T1000 (cell line): ENCODE measurements at regions not wholly inside any gene's neighbourhood (a gene's known extent, or its start where the extent isn't known, plus 50 kb on each side); places are given as distances from the start of the nearest gene placed in this dataset.

Experiments
- DNase-seq: peaks from one replicate; lab custom pipeline; 2025; ENCODE audit warnings: mixed read lengths; lab: John Stamatoyannopoulos, UW

- DNase-seq = no peak
Observed at GRCh38 chr5:23367874-23368273, 139.5 kb upstream of the PRDM9 start.

GRCh38 chr5:23353286-23353685 lies 154.1 kb upstream of the PRDM9 start:
- DNase-seq = no peak

GRCh38 chr5:23352446-23352845 lies 155.0 kb upstream of the PRDM9 start:
- no peak for DNase-seq

- no peak for DNase-seq
Observed at GRCh38 chr5:23343121-23343520, 164.3 kb upstream of the PRDM9 start.

- DNase-seq = no peak
Observed at GRCh38 chr5:23332650-23333251, 174.7 kb upstream of the PRDM9 start.

GRCh38 chr5:23330726-23331125 lies 176.7 kb upstream of the PRDM9 start:
- DNase-seq = no peak

GRCh38 chr5:23319901-23320300 lies 187.5 kb upstream of the PRDM9 start:
- DNase-seq = no peak

- no peak for DNase-seq
Observed at GRCh38 chr5:23318960-23319359, 188.4 kb upstream of the PRDM9 start.

- DNase-seq = no peak
Observed at GRCh38 chr5:23318166-23318565, 189.2 kb upstream of the PRDM9 start.

DNA sequence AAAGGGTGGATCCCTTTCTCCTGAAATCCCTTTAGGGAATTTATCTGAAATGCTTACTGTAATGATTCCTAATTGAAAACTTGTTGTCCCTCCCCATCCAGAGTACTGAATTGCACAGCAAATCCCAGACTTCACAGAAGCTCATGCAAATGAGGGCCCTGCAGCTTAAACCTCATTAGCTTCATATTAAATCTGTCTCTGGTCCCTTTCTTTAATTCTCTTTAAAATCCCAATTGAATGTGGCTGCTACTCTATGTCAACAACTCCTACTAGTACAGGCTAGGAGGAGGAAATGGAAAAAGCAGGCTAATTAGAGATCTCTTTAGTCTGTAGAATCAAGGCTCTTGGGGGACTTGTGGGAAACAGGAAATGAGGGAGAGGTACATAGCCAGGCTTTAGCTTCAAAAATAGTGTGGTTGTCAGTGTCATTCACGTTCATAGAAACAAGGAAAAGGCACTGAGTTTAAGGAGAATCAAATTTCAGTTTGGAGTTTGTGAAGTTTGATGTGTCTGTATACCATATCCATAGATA lies 191.3 kb upstream of the PRDM9 start:
- no peak for DNase-seq

DNA sequence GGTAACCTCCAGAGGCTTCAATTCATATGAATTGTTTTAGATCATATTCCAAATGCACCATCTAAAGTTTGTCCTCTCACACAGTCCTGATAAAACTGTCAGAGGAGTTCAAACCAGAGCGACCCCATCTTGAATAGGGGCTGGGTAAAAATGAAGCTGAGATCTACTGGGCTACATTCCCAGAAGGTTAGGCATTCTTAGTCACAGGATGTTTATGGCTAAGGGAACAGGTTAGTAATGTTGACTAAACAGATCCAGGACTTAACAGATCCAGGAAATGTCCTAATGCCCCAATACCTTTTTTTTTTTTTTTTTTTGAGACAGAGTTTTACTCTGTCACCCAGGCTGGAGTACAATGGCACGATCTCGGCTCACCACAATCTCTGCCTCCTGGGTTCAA lies 192.6 kb upstream of the PRDM9 start:
- no peak for DNase-seq

- no peak for DNase-seq
Observed at GRCh38 chr5:23305055-23305454, 202.4 kb upstream of the PRDM9 start.

DNA sequence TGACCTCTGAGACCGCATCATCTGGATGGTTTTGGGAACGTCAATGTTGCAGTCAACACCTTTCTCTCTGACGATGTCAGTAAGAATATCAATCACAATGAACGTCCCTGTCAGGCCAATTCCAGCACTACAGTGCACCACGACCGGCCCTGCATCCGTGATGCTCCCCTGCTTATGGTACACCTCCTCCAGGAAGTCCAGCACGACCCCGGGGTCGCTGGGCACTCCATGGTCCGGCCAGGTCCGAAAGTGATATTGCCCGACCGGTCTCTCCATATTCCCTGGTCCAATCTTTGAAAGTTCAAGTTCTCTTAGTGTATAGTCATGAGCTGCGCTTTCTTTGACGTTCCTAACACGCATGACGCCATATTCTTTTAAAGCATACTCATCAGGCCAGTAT lies 203.6 kb upstream of the PRDM9 start:
- DNase-seq = no peak

DNA sequence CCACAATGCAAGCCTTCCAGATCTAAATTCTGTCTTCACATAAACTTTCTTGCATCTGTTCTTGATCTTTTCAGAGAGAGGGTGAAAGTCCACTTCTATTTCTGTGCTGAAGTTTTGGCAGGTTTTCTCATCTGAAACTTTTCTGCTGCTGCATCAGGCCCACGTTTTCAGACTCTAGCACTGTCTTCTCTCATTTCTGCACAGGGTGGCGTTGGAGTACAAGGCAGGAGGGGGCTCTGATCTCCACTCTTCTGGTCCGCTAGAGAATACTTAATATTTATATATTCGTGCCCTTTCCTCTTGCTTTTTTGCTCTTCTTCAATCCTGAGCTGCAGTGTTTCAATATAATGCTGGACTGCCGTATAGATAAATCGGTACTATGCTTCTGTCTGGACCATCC lies 204.0 kb upstream of the PRDM9 start:
- no peak for DNase-seq

DNA sequence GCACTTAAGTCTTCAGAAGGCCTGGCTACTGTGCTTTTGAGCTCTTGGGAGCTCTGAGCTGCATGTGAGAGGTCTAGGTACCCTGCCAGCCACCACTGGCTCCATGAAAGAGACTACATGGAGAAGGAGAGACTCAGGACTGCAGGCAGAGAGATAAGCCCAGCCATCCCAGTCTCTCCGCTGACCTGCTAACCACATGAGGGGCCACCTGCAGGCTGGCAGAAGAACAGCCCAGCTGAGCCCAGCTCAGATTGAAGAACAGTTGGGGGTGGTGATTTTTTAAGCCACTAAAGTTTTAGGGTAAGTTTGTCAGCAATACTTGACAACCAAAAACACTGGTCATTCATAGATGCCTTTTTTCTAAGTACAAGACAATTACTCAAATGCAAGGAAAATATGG lies 205.0 kb upstream of the PRDM9 start:
- DNase-seq = no peak

GRCh38 chr5:23289162-23289561 lies 218.2 kb upstream of the PRDM9 start:
- DNase-seq = no peak

GRCh38 chr5:23284656-23285055 lies 222.8 kb upstream of the PRDM9 start:
- DNase-seq = no peak

- no peak for DNase-seq
Observed at GRCh38 chr5:23274171-23274570, 233.2 kb upstream of the PRDM9 start.

- DNase-seq = no peak
Observed at GRCh38 chr5:23269981-23270380, 237.4 kb upstream of the PRDM9 start.

DNA sequence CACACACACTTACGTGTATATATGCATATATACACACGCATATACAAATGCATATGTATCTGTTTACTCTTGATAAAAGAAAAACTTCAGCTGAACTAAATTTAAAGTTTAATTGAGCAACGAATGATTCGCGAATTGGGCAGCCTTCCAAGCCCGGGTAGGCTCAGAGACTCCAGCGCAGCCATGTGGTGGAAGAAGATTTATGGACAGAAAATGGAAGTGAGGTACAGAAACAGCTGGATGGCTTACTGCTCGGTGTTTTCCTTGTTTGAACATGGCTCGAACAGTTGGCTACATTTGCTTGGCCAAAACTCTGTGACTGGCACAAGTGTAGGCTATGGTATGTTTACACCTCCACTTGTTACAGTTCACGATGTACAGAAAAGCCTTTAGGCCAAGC lies 239.3 kb upstream of the PRDM9 start:
- no peak for DNase-seq

DNA sequence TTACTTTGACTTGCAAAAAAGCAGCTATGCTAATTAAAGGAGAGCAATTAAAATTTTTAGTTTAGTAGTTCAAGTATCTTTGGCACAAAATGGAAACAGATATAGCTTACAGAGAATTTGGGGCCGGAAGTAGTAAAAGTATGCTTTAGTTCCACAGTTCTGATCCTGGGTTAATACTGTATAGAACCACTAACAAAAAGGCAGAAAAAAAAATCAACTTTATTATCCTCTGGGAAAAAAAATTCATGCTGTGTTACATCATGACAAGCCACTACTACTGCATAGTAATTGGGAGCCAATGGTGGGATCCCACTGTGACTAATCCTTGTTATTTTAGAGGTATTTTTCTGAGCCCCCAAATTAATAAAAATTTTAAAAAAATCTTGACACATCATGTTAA lies 246.8 kb upstream of the PRDM9 start:
- DNase-seq = no peak

DNA sequence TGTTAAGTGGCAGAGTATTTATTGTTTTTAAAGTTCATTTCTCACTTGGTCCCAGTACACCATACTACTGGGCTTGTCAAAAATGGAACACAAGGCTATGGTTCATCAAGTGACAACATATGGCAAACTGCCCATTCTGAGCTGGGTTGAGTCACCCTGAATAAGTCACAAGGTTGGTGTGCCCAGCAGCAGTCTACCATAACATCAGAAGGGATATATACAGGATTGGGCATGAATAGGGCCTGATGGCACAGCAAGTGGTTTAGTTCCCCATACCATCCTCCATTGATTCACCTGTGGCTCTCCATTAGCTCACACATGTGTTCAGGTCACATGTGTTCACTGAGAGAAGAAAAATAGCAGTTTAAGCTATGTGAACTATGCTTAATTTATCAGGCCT lies 249.8 kb upstream of the PRDM9 start:
- DNase-seq = no peak

DNA sequence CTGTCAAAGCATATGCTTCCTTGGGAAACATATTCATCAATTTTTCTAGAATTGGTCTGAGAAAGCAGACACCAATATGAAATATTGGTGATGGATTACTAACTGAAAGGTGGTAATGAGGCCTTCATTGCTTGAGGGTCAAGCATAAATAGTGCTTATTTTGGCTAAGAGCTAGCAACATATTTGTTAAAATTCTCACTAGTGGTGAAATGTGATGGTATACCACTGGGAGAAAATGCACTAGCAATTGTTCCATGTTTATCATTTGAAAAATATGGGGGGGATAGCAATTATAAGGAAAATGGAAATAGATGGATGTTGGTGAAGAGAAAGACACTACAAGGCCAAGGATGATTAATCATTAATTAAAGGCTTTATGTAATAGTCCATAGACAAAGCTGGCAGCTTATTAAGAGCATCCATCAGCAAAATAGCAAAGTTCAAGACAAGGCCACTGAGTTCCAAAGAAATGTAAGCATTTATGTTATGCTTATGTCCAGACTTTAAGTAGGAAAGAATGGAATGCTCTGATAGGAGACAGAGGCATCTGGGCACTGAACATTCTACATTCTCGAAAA lies 253.7 kb upstream of the PRDM9 start:
- no peak for DNase-seq

- DNase-seq = no peak
Observed at GRCh38 chr5:23242891-23243290, 264.5 kb upstream of the PRDM9 start.
